ENCODE measurements at regions not wholly inside any gene's neighbourhood (a gene's known extent, or its start where the extent isn't known, plus 50 kb on each side); places are given as distances from the start of the nearest gene placed in this dataset.
A peak's percentile ranks its signal among the peaks of the same experiment; 100 is the strongest.

GRCh38 chr21:16315223-16315622 lies 585.4 kb downstream of the USP25 start:
- no peak overlapping the region for H3K27ac ChIP-seq
- DNase-seq (ENCODE audit: low read depth in 1 of 2, low spot score in 2 of 2) = no peak
- no peaks in the 10 kb centered on the region for H3K9me3 ChIP-seq (replicated peaks)
- H3K4me3 ChIP-seq = no peak overlapping the region
- H3K27me3 ChIP-seq (replicated peaks) = no peaks in the 10 kb centered on the region; the same call in 1 of the 2 replicates
- H3K36me3 ChIP-seq = no peaks in the 10 kb centered on the region
- H3K4me1 ChIP-seq (replicated peaks) = no peaks in the 10 kb centered on the region

- H3K9me3 ChIP-seq (replicated peaks) = no peaks in the 10 kb centered on the region
- no peak overlapping the region for H3K4me3 ChIP-seq
- H3K27me3 ChIP-seq (replicated peaks) = no peaks in the 10 kb centered on the region
- no peaks in the 10 kb centered on the region for H3K36me3 ChIP-seq
- H3K4me1 ChIP-seq (replicated peaks) = no peaks in the 10 kb centered on the region
- DNase-seq (ENCODE audit: low read depth in 1 of 2, low spot score in 2 of 2) = no peak
- H3K27ac ChIP-seq = no peak overlapping the region
These were observed 589.0 kb downstream of the USP25 start for GRCh38 chr21:16318651-16319300.

- no peak for DNase-seq (ENCODE audit: low read depth in 1 of 2, low spot score in 2 of 2)
- Histone ChIP-seq H3K9me3 (replicated peaks) (no peaks in the 10 kb centered on the region), H3K36me3 (no peaks in the 10 kb centered on the region), H3K4me1 (replicated peaks) (no peaks in the 10 kb centered on the region), H3K27me3 (replicated peaks) (no peaks in the 10 kb centered on the region), H3K27ac (no peak overlapping the region), H3K4me3 (no peak overlapping the region)
These were observed 590.3 kb downstream of the USP25 start for GRCh38 chr21:16320110-16320509.

GRCh38 chr21:16322454-16322853 lies 592.7 kb downstream of the USP25 start:
- Histone ChIP-seq H3K9me3 (replicated peaks) (no peaks in the 10 kb centered on the region), H3K27me3 (replicated peaks) (no peaks in the 10 kb centered on the region), H3K4me3 (no peak overlapping the region), H3K27ac (no peak overlapping the region), H3K4me1 (replicated peaks) (no peaks in the 10 kb centered on the region), H3K36me3 (no peaks in the 10 kb centered on the region)
- DNase-seq (ENCODE audit: low read depth in 1 of 2, low spot score in 2 of 2) = no peak

- no peak overlapping the region for H3K27ac ChIP-seq
- H3K27me3 ChIP-seq (replicated peaks) = no peaks in the 10 kb centered on the region
- no peak for DNase-seq (ENCODE audit: low read depth in 1 of 2, low spot score in 2 of 2)
- no peaks in the 10 kb centered on the region for H3K9me3 ChIP-seq (replicated peaks)
- no peaks in the 10 kb centered on the region for H3K4me1 ChIP-seq (replicated peaks)
- no peaks in the 10 kb centered on the region for H3K36me3 ChIP-seq
- no peak overlapping the region for H3K4me3 ChIP-seq
These were observed 593.8 kb downstream of the USP25 start for GRCh38 chr21:16323596-16323995.

GRCh38 chr21:16324630-16325029 lies 594.8 kb downstream of the USP25 start:
- Histone ChIP-seq H3K4me3 (no peak overlapping the region), H3K4me1 (replicated peaks) (no peaks in the 10 kb centered on the region), H3K27ac (no peak overlapping the region), H3K36me3 (no peaks in the 10 kb centered on the region), H3K9me3 (replicated peaks) (no peaks in the 10 kb centered on the region), H3K27me3 (replicated peaks) (no peaks in the 10 kb centered on the region)
- no peak for DNase-seq (ENCODE audit: low read depth in 1 of 2, low spot score in 2 of 2)

- no peaks in the 10 kb centered on the region for H3K36me3 ChIP-seq
- H3K27ac ChIP-seq = no peak overlapping the region
- H3K9me3 ChIP-seq (replicated peaks) = no peaks in the 10 kb centered on the region
- no peaks in the 10 kb centered on the region for H3K4me1 ChIP-seq (replicated peaks)
- H3K4me3 ChIP-seq = no peak overlapping the region
- no peaks in the 10 kb centered on the region for H3K27me3 ChIP-seq (replicated peaks)
- peak in 1 of 2 experiments; percentile 44 for DNase-seq (ENCODE audit: low read depth in 1 of 2, low spot score in 2 of 2)
These were observed 600.5 kb downstream of the USP25 start for GRCh38 chr21:16330082-16330907.

GRCh38 chr21:16330908-16331268 lies 601.1 kb downstream of the USP25 start:
- H3K4me3 ChIP-seq = no peak overlapping the region
- no peak for DNase-seq (ENCODE audit: low read depth in 1 of 2, low spot score in 2 of 2)
- no peaks in the 10 kb centered on the region for H3K4me1 ChIP-seq (replicated peaks)
- no peaks in the 10 kb centered on the region for H3K36me3 ChIP-seq
- H3K9me3 ChIP-seq (replicated peaks) = no peaks in the 10 kb centered on the region
- no peaks in the 10 kb centered on the region for H3K27me3 ChIP-seq (replicated peaks)
- no peak overlapping the region for H3K27ac ChIP-seq

- Histone ChIP-seq H3K4me1 (replicated peaks) (no peaks in the 10 kb centered on the region), H3K27ac (no peak overlapping the region), H3K9me3 (replicated peaks) (no peaks in the 10 kb centered on the region), H3K36me3 (no peaks in the 10 kb centered on the region), H3K27me3 (replicated peaks) (no peaks in the 10 kb centered on the region), H3K4me3 (no peak overlapping the region)
- no peak for DNase-seq (ENCODE audit: low read depth in 1 of 2, low spot score in 2 of 2)
These were observed 607.5 kb downstream of the USP25 start for GRCh38 chr21:16337266-16337665.

GRCh38 chr21:16342932-16343331 lies 613.1 kb downstream of the USP25 start:
- no peak for DNase-seq (ENCODE audit: low read depth in 1 of 2, low spot score in 2 of 2)

GRCh38 chr21:16343776-16344175 lies 614.0 kb downstream of the USP25 start:
- H3K4me1 ChIP-seq (replicated peaks) = no peaks in the 10 kb centered on the region
- no peaks in the 10 kb centered on the region for H3K36me3 ChIP-seq
- H3K27me3 ChIP-seq (replicated peaks) = no peaks in the 10 kb centered on the region
- DNase-seq (ENCODE audit: low read depth in 1 of 2, low spot score in 2 of 2) = no peak
- no peak overlapping the region for H3K4me3 ChIP-seq
- no peaks in the 10 kb centered on the region for H3K9me3 ChIP-seq (replicated peaks)
- no peak overlapping the region for H3K27ac ChIP-seq

More at GRCh38 chr21:16342932-16343331, 613.1 kb downstream of the USP25 start:
- H3K4me1 ChIP-seq (replicated peaks) = no peaks in the 10 kb centered on the region
- no peaks in the 10 kb centered on the region for H3K27me3 ChIP-seq (replicated peaks)
- H3K9me3 ChIP-seq (replicated peaks) = no peaks in the 10 kb centered on the region
- H3K27ac ChIP-seq = no peak overlapping the region
- H3K36me3 ChIP-seq = no peaks in the 10 kb centered on the region
- H3K4me3 ChIP-seq = no peak overlapping the region

GRCh38 chr21:16345757-16346156 lies 616.0 kb downstream of the USP25 start:
- Histone ChIP-seq H3K9me3 (replicated peaks) (no peaks in the 10 kb centered on the region), H3K4me3 (no peak overlapping the region), H3K36me3 (no peaks in the 10 kb centered on the region), H3K27ac (no peak overlapping the region), H3K4me1 (replicated peaks) (no peaks in the 10 kb centered on the region), H3K27me3 (replicated peaks) (no peaks in the 10 kb centered on the region)
- DNase-seq (ENCODE audit: low read depth in 1 of 2, low spot score in 2 of 2) = no peak

- H3K9me3 ChIP-seq (replicated peaks) = no peaks in the 10 kb centered on the region
- DNase-seq (ENCODE audit: low read depth in 1 of 2, low spot score in 2 of 2) = no peak
- H3K36me3 ChIP-seq = no peaks in the 10 kb centered on the region
- no peaks in the 10 kb centered on the region for H3K4me1 ChIP-seq (replicated peaks)
- no peak overlapping the region for H3K27ac ChIP-seq
- no peaks in the 10 kb centered on the region for H3K27me3 ChIP-seq (replicated peaks)
- no peak overlapping the region for H3K4me3 ChIP-seq
These were observed 617.4 kb downstream of the USP25 start for GRCh38 chr21:16347223-16347622.

GRCh38 chr21:16353764-16354163 lies 624.0 kb downstream of the USP25 start:
- Histone ChIP-seq H3K4me3 (no peak overlapping the region), H3K9me3 (replicated peaks) (no peaks in the 10 kb centered on the region), H3K27me3 (replicated peaks) (no peaks in the 10 kb centered on the region), H3K27ac (no peak overlapping the region), H3K36me3 (no peaks in the 10 kb centered on the region), H3K4me1 (replicated peaks) (no peaks in the 10 kb centered on the region)
- no peak for DNase-seq (ENCODE audit: low read depth in 1 of 2, low spot score in 2 of 2)
